PC-9 (cell line): ENCODE measurements at regions not wholly inside any gene's neighbourhood (a gene's known extent, or its start where the extent isn't known, plus 50 kb on each side); places are given as distances from the start of the nearest gene placed in this dataset.
A peak's percentile ranks its signal among the peaks of the same experiment; 100 is the strongest.

ENCODE experiments used
- BruUV-seq: library from RNA; stranded (reverse); fragments of 400-500 nt; replicated peaks from 2 replicates; lab custom pipeline; 2021; lab: Mats Ljungman, UMichigan
- CTCF ChIA-PET: fragments of 300-600 bp; sonication (Branson Sonifier 250); formaldehyde crosslinking; loops from one replicate; lab custom pipeline; 2022; ENCODE audit warnings: antibody characterized with exemption; lab: Charles Lee
- POLR2A ChIA-PET: fragments of 300-600 bp; sonication (Branson Sonifier 250); formaldehyde crosslinking; loops from one replicate; lab custom pipeline; 2022; ENCODE audit warnings: antibody characterized with exemption; ENCODE audit not compliant: unreplicated experiment; lab: Charles Lee
- DNase-seq, 2 experiments: peaks; one replicate each; pipeline versions ENCODE4 v3.0.0 to v3.0.0-alpha.2; 2015 to 2022; ENCODE audit warnings: mixed read lengths in 1 of 2
- H2AFZ ChIP-seq: fragments of 200-600 bp; sonication (generic); 2 replicates; pipeline ENCODE4 v1.8.1; 2017; ENCODE audit warnings: antibody characterized with exemption
- H3F3A ChIP-seq: fragments of 200-600 bp; sonication (generic); 2 replicates; pipeline ENCODE4 v1.8.1; 2017; ENCODE audit warnings: antibody characterized with exemption, mild to moderate bottlenecking, low read depth; ENCODE audit not compliant: insufficient read depth
- H3K27ac ChIP-seq: fragments of 200-600 bp; sonication (generic); 2 replicates; pipeline ENCODE4 v1.6.1; 2016; ENCODE audit warnings: mixed run types
- H3K27me3 ChIP-seq: fragments of 200-600 bp; sonication (generic); 2 replicates; pipeline ENCODE4 v1.6.1; 2016; ENCODE audit warnings: low read depth, mixed run types; ENCODE audit not compliant: insufficient read depth
- H3K36me3 ChIP-seq: fragments of 200-600 bp; sonication (generic); 2 replicates; pipeline ENCODE4 v1.6.1; 2016; ENCODE audit warnings: low read depth, mixed run types
- H3K4me1 ChIP-seq: fragments of 200-600 bp; sonication (generic); replicated peaks from 2 replicates; pipeline ENCODE4 v1.6.1; 2016; ENCODE audit warnings: mixed run types; ENCODE audit not compliant: insufficient read depth
- H3K4me2 ChIP-seq: fragments of 200-600 bp; sonication (generic); 2 replicates; pipeline ENCODE4 v1.6.1; 2017; ENCODE audit warnings: mixed run types
- H3K4me3 ChIP-seq: fragments of 200-600 bp; sonication (generic); 2 replicates; pipeline ENCODE4 v1.6.1; 2016; ENCODE audit warnings: mixed run types
- H3K79me2 ChIP-seq: fragments of 200-600 bp; sonication (generic); 2 replicates; pipeline ENCODE4 v1.6.1; 2017; ENCODE audit warnings: low read depth, mixed run types
- H3K9me2 ChIP-seq: fragments of 200-600 bp; sonication (generic); 2 replicates; pipeline ENCODE4 v1.8.1; 2017; ENCODE audit warnings: mild to moderate bottlenecking; ENCODE audit not compliant: insufficient read depth
- H3K9me3 ChIP-seq: fragments of 200-600 bp; sonication (generic); 2 replicates; pipeline ENCODE4 v1.8.1; 2016; ENCODE audit warnings: low read depth; ENCODE audit not compliant: insufficient read depth
- H4K20me1 ChIP-seq: fragments of 200-600 bp; sonication (generic); 2 replicates; pipeline ENCODE4 v1.8.1; 2017; ENCODE audit not compliant: insufficient read depth
- CTCF ChIP-seq: fragments of 200-600 bp; sonication (generic); conservative IDR thresholded peaks from 2 replicates; pipeline ENCODE4 v1.6.1; 2017; ENCODE audit warnings: mixed run types, antibody characterized with exemption, mild to moderate bottlenecking, moderate library complexity
- EZH2 ChIP-seq: fragments of 200-600 bp; sonication (generic); IDR thresholded peaks from 2 replicates; pipeline ENCODE4 v1.8.0; 2017; ENCODE audit warnings: antibody characterized with exemption, low read depth
- intact Hi-C: fragments of 100-400 bp; cut with micrococcal nuclease; formaldehyde crosslinking; loops from one replicate; pipeline ENCODE4 v1.10.0; 2022; ENCODE audit not compliant: unreplicated experiment

DNA sequence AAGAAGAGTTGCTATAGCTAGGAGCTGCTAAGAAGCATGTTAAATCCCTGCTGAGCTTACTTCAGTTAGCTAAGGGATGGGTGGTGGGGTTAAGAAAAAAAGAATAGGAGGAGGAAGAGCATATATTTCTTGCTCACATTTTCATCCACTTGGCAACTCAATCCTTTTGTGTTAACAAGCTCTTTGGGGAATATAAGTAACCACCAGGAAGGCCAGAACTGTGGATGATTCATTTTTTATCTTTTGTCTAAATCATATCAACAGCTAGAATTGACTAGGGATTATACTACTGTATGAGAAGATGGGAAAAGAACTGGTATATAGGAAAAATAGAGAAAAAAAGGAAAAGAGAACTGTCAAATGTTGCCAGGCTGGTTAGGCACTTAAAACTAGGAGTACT, 555.3 kb upstream of the ARRDC3 start:
- Histone ChIP-seq H3K4me2 (no peak overlapping the region), H3K4me1 (no peaks in the 10 kb centered on the region), H2AFZ (no peak overlapping the region), H3K27ac (no peak overlapping the region), H3K9me3 (no peaks in the 10 kb centered on the region; the same call in 1 of the 2 replicates), H3K79me2 (no peaks in the 10 kb centered on the region), H3K9me2 (no peaks in the 10 kb centered on the region), H3K36me3 (no peaks in the 10 kb centered on the region), H3F3A (no peaks in the 10 kb centered on the region; the same call in 1 of the 2 replicates), H4K20me1 (no peaks in the 10 kb centered on the region), H3K27me3 (no peaks in the 10 kb centered on the region), H3K4me3 (no peak overlapping the region)
- ChIA-PET POLR2A (no interaction called here), CTCF (no interaction called here)
- BruUV-seq, result no TSS peak
- TF ChIP-seq CTCF, result no peak
- TF ChIP-seq EZH2, result no peak
- intact Hi-C loops, result no loop called here
- DNase-seq, result no peak

DNA sequence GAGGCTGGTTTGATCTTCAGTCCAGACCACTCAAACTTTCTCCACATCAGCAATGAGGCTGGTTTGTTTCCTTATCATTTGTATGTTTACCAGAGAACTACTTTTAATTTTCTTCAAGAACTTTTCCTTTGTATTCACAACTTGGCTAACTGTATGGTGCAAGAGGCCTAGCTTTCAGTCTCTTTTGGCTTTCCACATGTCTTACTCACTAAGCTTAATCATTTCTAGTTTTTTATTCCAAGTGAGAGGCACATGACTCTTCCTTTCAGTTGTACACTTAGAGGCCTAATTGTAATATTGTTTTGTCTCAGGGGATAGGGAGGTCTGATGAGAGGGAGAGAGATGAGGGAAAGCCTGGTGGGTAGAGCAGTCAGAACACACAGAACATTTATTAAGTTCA, 554.0 kb upstream of the ARRDC3 start:
- H3K4me3 ChIP-seq, result no peak overlapping the region
- H3K4me2 ChIP-seq, result no peak overlapping the region
- CTCF ChIA-PET, result no interaction called here
- H3F3A ChIP-seq, result no peaks in the 10 kb centered on the region; the same call in 1 of the 2 replicates
- no peaks in the 10 kb centered on the region for H3K4me1 ChIP-seq
- H2AFZ ChIP-seq, result no peak overlapping the region
- no peak overlapping the region for H3K27ac ChIP-seq
- H3K9me3 ChIP-seq, result no peaks in the 10 kb centered on the region
- intact Hi-C loops, result no loop called here
- no peak for DNase-seq
- no peaks in the 10 kb centered on the region for H3K36me3 ChIP-seq
- H3K27me3 ChIP-seq, result no peaks in the 10 kb centered on the region
- no peaks in the 10 kb centered on the region for H3K79me2 ChIP-seq
- no TSS peak for BruUV-seq
- H3K9me2 ChIP-seq, result no peaks in the 10 kb centered on the region
- POLR2A ChIA-PET, result no interaction called here
- no peaks in the 10 kb centered on the region for H4K20me1 ChIP-seq
- TF ChIP-seq EZH2 (no peak), CTCF (no peak)

DNA sequence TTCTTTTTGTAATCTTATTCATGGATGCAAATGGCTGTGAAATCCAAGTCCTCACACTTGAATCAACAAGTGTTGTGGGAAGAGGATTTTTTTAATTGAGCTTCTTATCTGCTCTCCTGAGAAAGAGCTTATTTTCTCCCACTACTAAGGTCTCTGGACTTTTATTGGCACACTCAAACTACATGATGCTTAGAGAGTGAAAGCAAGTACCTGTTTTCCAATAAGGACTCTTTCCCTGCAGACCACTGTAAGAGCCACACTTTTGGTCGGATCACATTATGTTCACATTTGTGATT, 546.4 kb upstream of the ARRDC3 start:
- Histone ChIP-seq H3K9me2 (no peaks in the 10 kb centered on the region), H3K27me3 (no peaks in the 10 kb centered on the region), H3K4me3 (no peak overlapping the region), H3K9me3 (no peaks in the 10 kb centered on the region), H3K27ac (no peak overlapping the region), H3K36me3 (no peaks in the 10 kb centered on the region), H2AFZ (no peak overlapping the region), H4K20me1 (no peaks in the 10 kb centered on the region), H3K4me1 (no peaks in the 10 kb centered on the region), H3F3A (no peaks in the 10 kb centered on the region), H3K79me2 (no peaks in the 10 kb centered on the region), H3K4me2 (no peak overlapping the region)
- no peak for DNase-seq
- no TSS peak for BruUV-seq
- intact Hi-C loops, result loop anchor here (5.0 kb wide), 1 partner anchor 287 kb away; no protein-coding TSS in a partner anchor
- ChIA-PET CTCF (interaction anchor here (1.0 kb wide), 1 partner anchor 288 kb away, joined by 3 read pairs; no protein-coding TSS in a partner anchor), POLR2A (no interaction called here)
- TF ChIP-seq CTCF (peak; percentile 15; the same call in 1 of the 2 replicates), EZH2 (no peak)
